Urinary bladder (tissue), 3 donors: ENCODE measurements at regions not wholly inside any gene's neighbourhood (a gene's known extent, or its start where the extent isn't known, plus 50 kb on each side); places are given as distances from the start of the nearest gene placed in this dataset.
"Not testable (repeated sequence)": the region's sequence is repeated elsewhere in the genome, so short reads cannot be mapped to it uniquely, and the experiment has no call there.

Source experiments
- DNase-seq: peaks from one replicate; pipeline ENCODE4 v3.0.0-alpha.2; 2015; ENCODE audit errors: extremely low spot score
- H3K27ac ChIP-seq: one replicate; pipeline ENCODE4 v1.5.1; 2013; ENCODE audit warnings: low read depth, mild to moderate bottlenecking, moderate library complexity
- H3K36me3 ChIP-seq: one replicate; pipeline ENCODE4 v1.6.1; 2013; ENCODE audit warnings: mild to moderate bottlenecking, moderate library complexity; ENCODE audit not compliant: insufficient read depth
- H3K4me1 ChIP-seq: one replicate; pipeline ENCODE4 v1.6.1; 2013; ENCODE audit warnings: mild to moderate bottlenecking, moderate library complexity; ENCODE audit not compliant: insufficient read depth
- H3K4me3 ChIP-seq: one replicate; pipeline ENCODE4 v1.5.1; 2013; ENCODE audit warnings: low read depth, low read length
- WGBS: extraction: QIAGEN DNeasy Blood & Tissue Kit; methylation state at CpG from one replicate; pipeline ENCODE4 v1.1.7; 2013; 5-methylcytosine and 5-hydroxymethylcytosine counted together
- donor health status: healthy with polysubstance abuse.
- donor health status: healthy.

DNA sequence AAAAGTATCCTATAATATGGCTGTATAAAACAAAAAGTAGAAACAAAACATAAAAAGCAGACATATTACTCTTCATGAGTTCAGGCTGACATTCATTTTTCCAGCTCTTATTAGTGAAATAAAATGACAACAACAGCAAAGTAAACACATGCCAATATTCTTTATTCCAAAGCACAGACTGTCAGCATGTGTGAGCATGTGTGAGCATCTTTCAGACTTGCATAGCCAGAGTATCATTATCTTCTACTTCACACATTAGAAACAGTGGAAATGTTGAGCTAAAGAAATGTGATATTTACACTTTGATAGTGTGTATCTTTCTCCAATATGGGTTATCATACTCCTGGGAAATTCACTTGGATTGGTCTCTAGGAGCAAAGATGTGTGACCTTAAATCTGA, 476.6 kb upstream of the TMEM132C start:
- Histone ChIP-seq H3K4me3 (no peak overlapping the region), H3K36me3 (no peaks in the 10 kb centered on the region), H3K27ac (no peak overlapping the region), H3K4me1 (no peaks in the 10 kb centered on the region)
- DNase-seq = no peak

- 88% methylated on average over 7 of the region's 7 CpGs for WGBS
- no peak overlapping the region for H3K4me3 ChIP-seq
- no peaks in the 10 kb centered on the region for H3K36me3 ChIP-seq
- no peak overlapping the region for H3K27ac ChIP-seq
- H3K4me1 ChIP-seq = no peaks in the 10 kb centered on the region
- no peak for DNase-seq
Observed at GRCh38 chr12:127791217-127791616, 475.8 kb upstream of the TMEM132C start.

DNA sequence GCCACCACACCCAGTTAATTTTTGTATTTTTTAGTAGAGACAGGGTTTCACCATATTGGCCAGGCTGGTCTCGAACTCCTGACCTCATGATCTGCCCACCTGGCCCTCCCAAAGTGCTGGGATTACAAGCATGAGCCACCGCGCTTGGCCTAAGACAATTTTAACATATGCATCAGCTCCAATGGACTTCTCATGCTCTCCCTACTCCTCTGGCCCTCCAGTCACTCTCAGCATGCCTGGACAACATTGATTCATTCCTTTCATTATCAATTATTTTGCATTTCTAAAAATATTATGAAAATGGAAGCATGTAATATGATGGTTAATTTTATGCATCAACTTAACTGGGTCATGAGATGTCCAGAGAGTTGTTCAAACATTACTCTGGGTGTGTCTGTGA, 469.1 kb upstream of the TMEM132C start:
- DNase-seq = no peak

GRCh38 chr12:127802271-127802670, 464.7 kb upstream of the TMEM132C start:
- no peak for DNase-seq
- no peak overlapping the region for H3K4me3 ChIP-seq
- no peak overlapping the region for H3K27ac ChIP-seq
- WGBS = 94% methylated on average over 6 of the region's 6 CpGs
- no peaks in the 10 kb centered on the region for H3K4me1 ChIP-seq
- H3K36me3 ChIP-seq = no peaks in the 10 kb centered on the region

More for the DNA sequence above, 469.1 kb upstream of the TMEM132C start:
- no peak overlapping the region for H3K4me3 ChIP-seq
- WGBS = 82% methylated on average over 3 of the region's 3 CpGs
- H3K4me1 ChIP-seq = no peaks in the 10 kb centered on the region
- H3K27ac ChIP-seq = no peak overlapping the region
- H3K36me3 ChIP-seq = no peaks in the 10 kb centered on the region

DNA sequence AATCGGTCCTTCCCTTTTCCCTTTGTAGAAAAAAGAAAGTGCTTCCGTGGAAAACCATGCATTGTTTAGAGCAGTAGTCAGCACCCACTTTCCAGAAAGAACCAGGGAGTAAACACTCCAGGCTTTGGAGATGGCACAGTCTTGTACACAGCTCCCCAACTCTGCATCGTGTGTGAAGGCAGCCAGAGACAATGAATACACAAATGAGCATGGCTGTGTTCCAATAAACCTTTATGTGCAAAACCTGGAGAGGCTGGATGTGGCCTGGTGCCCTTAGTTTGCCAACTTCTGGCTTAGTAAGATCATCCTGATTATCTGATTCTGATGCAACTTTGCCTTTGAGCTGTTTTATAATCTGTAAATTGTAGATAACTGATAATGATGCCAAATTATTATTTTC, 463.4 kb upstream of the TMEM132C start:
- 37% methylated on average over 3 of the region's 3 CpGs for WGBS
- no peak for DNase-seq
- Histone ChIP-seq H3K4me3 (no peak overlapping the region), H3K27ac (no peak overlapping the region), H3K4me1 (no peaks in the 10 kb centered on the region), H3K36me3 (no peaks in the 10 kb centered on the region)

DNA sequence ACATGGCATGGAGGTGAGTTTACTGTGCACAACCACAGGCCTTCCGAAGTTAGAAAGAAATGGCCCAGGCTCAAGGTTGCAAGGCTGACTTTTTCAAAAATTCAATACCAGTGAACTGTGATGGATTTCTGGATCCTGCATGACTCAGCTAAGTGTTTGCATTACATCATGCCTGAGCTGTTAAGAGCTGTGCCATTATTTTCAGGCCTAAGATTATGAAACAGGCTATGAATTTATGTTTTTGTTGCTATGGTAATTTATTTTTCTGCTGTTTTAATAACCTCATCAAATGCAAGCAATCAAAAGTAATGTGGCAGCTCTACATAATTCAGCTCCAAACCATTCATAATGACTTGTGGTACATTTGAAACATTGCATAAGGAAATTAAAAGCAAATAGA, 457.7 kb upstream of the TMEM132C start:
- Histone ChIP-seq H3K27ac (no peak overlapping the region), H3K4me3 (no peak overlapping the region), H3K36me3 (no peaks in the 10 kb centered on the region), H3K4me1 (no peaks in the 10 kb centered on the region)
- 37% methylated on average over 1 of the region's 1 CpG for WGBS
- no peak for DNase-seq

- no peak overlapping the region for H3K27ac ChIP-seq
- no peak for DNase-seq
Observed at GRCh38 chr12:127810041-127810440, 456.9 kb upstream of the TMEM132C start.

GRCh38 chr12:127810459-127810858, 456.5 kb upstream of the TMEM132C start:
- 59% methylated on average over 4 of the region's 4 CpGs for WGBS
- not testable (repeated sequence) for H3K27ac ChIP-seq, H3K4me3 ChIP-seq, DNase-seq, H3K4me1 ChIP-seq, H3K36me3 ChIP-seq

More at GRCh38 chr12:127810041-127810440, 456.9 kb upstream of the TMEM132C start:
- no peak overlapping the region for H3K4me3 ChIP-seq
- H3K4me1 ChIP-seq = no peaks in the 10 kb centered on the region
- H3K36me3 ChIP-seq = no peaks in the 10 kb centered on the region
- WGBS = 57% methylated on average over 4 of the region's 4 CpGs

DNA sequence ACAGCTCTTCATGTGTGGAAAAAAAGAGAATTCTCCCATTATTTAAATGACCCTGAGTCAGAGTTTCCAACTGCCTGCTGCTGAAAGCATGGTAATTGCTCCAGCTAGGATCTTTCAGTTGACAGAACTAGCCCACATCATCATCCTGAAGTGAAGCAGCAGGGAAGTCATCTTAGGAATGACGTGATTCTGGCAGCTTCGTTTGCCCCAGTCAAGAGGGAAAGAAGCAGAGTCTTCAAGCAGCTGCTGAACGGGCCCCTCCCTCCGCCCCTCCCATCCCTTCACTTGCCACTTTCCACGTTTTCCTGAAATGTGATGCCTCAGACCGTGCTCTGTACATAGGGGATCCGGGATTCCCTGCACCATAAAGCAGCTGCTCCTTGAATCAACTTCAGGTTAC, 455.0 kb upstream of the TMEM132C start:
- H3K36me3 ChIP-seq = no peaks in the 10 kb centered on the region
- H3K4me3 ChIP-seq = no peak overlapping the region
- no peak for DNase-seq
- WGBS = 12% methylated on average over 7 of the region's 7 CpGs
- no peak overlapping the region for H3K27ac ChIP-seq
- H3K4me1 ChIP-seq = no peaks in the 10 kb centered on the region

- no peak for DNase-seq
- Histone ChIP-seq H3K27ac (no peak overlapping the region), H3K4me1 (no peaks in the 10 kb centered on the region), H3K4me3 (no peak overlapping the region), H3K36me3 (no peaks in the 10 kb centered on the region)
- WGBS = 74% methylated on average over 2 of the region's 2 CpGs
Observed at GRCh38 chr12:127813147-127813546, 453.8 kb upstream of the TMEM132C start.

- WGBS = 65% methylated on average over 4 of the region's 4 CpGs
- H3K27ac ChIP-seq = no peak overlapping the region
Observed at GRCh38 chr12:127819056-127819455, 447.9 kb upstream of the TMEM132C start.

GRCh38 chr12:127820271-127820670, 446.7 kb upstream of the TMEM132C start:
- Histone ChIP-seq H3K4me1 (no peaks in the 10 kb centered on the region), H3K4me3 (no peak overlapping the region), H3K36me3 (no peaks in the 10 kb centered on the region), H3K27ac (no peak overlapping the region)
- 78% methylated on average over 4 of the region's 4 CpGs for WGBS
- DNase-seq = no peak

More at GRCh38 chr12:127819056-127819455, 447.9 kb upstream of the TMEM132C start:
- no peaks in the 10 kb centered on the region for H3K36me3 ChIP-seq
- no peaks in the 10 kb centered on the region for H3K4me1 ChIP-seq
- no peak overlapping the region for H3K4me3 ChIP-seq
- DNase-seq = no peak

DNA sequence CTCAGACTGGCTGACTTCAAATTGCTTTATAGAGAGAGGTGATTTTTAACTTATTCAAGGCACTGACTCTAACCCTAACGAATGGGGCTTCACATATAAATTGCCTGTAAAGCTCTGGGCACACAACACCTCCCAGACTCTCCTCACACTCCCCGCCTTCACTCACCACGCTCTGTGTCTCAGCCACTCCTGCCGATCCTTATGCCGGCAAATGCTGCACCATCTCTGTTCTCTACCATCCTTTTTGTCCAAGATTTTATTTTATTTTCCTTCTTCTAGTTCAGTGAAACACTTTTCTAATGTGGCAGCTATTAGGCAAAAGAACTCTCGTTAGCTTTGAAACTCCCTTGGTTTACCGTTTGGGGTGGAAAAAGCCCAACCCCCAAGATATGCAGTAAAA, 446.1 kb upstream of the TMEM132C start:
- WGBS = 83% methylated on average over 7 of the region's 7 CpGs

GRCh38 chr12:127822809-127823411, 444.1 kb upstream of the TMEM132C start:
- 32% methylated on average over 6 of the region's 6 CpGs for WGBS
- no peak overlapping the region for H3K27ac ChIP-seq

More for the DNA sequence above, 446.1 kb upstream of the TMEM132C start:
- DNase-seq = no peak
- Histone ChIP-seq H3K27ac (no peak overlapping the region), H3K36me3 (no peaks in the 10 kb centered on the region), H3K4me1 (no peaks in the 10 kb centered on the region), H3K4me3 (no peak overlapping the region)

GRCh38 chr12:127823801-127824200, 443.2 kb upstream of the TMEM132C start:
- Histone ChIP-seq H3K4me3 (no peak overlapping the region), H3K36me3 (no peaks in the 10 kb centered on the region), H3K27ac (no peak overlapping the region), H3K4me1 (no peaks in the 10 kb centered on the region)
- DNase-seq = no peak
- 75% methylated on average over 4 of the region's 4 CpGs for WGBS

More at GRCh38 chr12:127822809-127823411, 444.1 kb upstream of the TMEM132C start:
- no peaks in the 10 kb centered on the region for H3K4me1 ChIP-seq
- no peaks in the 10 kb centered on the region for H3K36me3 ChIP-seq
- peak; percentile 42 for DNase-seq
- no peak overlapping the region for H3K4me3 ChIP-seq
